Neutrophil (primary cell): ENCODE measurements at regions not wholly inside any gene's neighbourhood (a gene's known extent, or its start where the extent isn't known, plus 50 kb on each side); places are given as distances from the start of the nearest gene placed in this dataset.

ENCODE experiments used
- H3K27ac ChIP-seq: fragments of 200-600 bp; sonication (generic); 2 replicates; pipeline ENCODE4 v1.5.1; 2016; ENCODE audit warnings: mild to moderate bottlenecking, moderate library complexity
- H3K27me3 ChIP-seq: fragments of 200-600 bp; sonication (generic); 2 replicates; pipeline ENCODE4 v1.6.0; 2016; ENCODE audit warnings: mild to moderate bottlenecking
- H3K36me3 ChIP-seq: fragments of 200-600 bp; sonication (generic); 2 replicates; pipeline ENCODE4 v1.5.1; 2017
- H3K4me1 ChIP-seq, 2 experiments: fragments of 200-600 bp in 1 of 2; sonication (generic) in 1 of 2; 1 replicate in 1 of 2; 2 replicates in 1 of 2; pipeline versions ENCODE4 v1.5.1 to v1.6.1; 2013 to 2016; ENCODE audit warnings: low read depth in 1 of 2, low read length in 1 of 2, mild to moderate bottlenecking in 1 of 2, moderate library complexity in 1 of 2; ENCODE audit not compliant: control insufficient read depth in 1 of 2, insufficient read depth in 1 of 2
- H3K4me3 ChIP-seq, 2 experiments: fragments of 200-600 bp in 1 of 2; sonication (generic) in 1 of 2; 1 replicate in 1 of 2; 2 replicates in 1 of 2; pipeline ENCODE4 v1.5.1; 2013 to 2016; ENCODE audit warnings: low read depth in 1 of 2, low read length in 1 of 2, mild to moderate bottlenecking in 1 of 2, moderate library complexity in 1 of 2
- H3K9me3 ChIP-seq: fragments of 200-600 bp; sonication (generic); 2 replicates; pipeline ENCODE4 v1.5.1; 2016
- CTCF ChIP-seq: fragments of 200-600 bp; sonication (generic); IDR thresholded peaks from 2 replicates; pipeline ENCODE4 v1.5.1; 2016; ENCODE audit warnings: antibody characterized with exemption

GRCh38 chr11:80420374-80420773, 979.5 kb upstream of the TENM4 start:
- Histone ChIP-seq H3K4me1 (no peaks in the 10 kb centered on the region), H3K27me3 (no peaks in the 10 kb centered on the region), H3K9me3 (no peaks in the 10 kb centered on the region), H3K4me3 (no peak overlapping the region), H3K36me3 (no peaks in the 10 kb centered on the region), H3K27ac (no peak overlapping the region)
- no peak for TF ChIP-seq CTCF

DNA sequence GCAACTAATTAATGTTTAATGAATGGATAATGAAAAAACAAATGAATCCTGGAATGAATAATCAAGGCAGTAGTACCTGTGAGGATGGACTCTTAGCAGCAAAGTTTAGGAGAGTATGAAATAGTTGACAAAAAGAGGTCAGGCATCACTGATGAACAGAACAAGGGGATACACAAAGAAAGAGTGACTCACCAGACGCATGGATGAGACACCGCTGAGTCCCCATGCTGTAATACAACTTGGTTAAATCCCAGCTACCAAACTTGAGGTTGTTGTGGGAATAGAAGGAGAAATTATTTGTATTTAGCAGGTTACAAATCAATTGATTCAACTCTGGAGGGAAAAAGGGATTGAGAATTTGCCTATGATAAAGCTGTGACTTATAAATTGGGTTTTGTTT, 976.9 kb upstream of the TENM4 start:
- no peaks in the 10 kb centered on the region for H3K4me1 ChIP-seq
- H3K9me3 ChIP-seq, result no peaks in the 10 kb centered on the region
- no peaks in the 10 kb centered on the region for H3K36me3 ChIP-seq
- H3K27ac ChIP-seq, result no peak overlapping the region
- no peak overlapping the region for H3K4me3 ChIP-seq
- no peaks in the 10 kb centered on the region for H3K27me3 ChIP-seq
- TF ChIP-seq CTCF, result no peak

- H3K4me3 ChIP-seq, result no peak overlapping the region
- H3K27ac ChIP-seq, result no peak overlapping the region
- no peaks in the 10 kb centered on the region for H3K36me3 ChIP-seq
- no peaks in the 10 kb centered on the region for H3K27me3 ChIP-seq
- no peaks in the 10 kb centered on the region for H3K4me1 ChIP-seq
- H3K9me3 ChIP-seq, result no peaks in the 10 kb centered on the region
- no peak for TF ChIP-seq CTCF
These were observed 974.8 kb upstream of the TENM4 start for GRCh38 chr11:80415580-80415979.

DNA sequence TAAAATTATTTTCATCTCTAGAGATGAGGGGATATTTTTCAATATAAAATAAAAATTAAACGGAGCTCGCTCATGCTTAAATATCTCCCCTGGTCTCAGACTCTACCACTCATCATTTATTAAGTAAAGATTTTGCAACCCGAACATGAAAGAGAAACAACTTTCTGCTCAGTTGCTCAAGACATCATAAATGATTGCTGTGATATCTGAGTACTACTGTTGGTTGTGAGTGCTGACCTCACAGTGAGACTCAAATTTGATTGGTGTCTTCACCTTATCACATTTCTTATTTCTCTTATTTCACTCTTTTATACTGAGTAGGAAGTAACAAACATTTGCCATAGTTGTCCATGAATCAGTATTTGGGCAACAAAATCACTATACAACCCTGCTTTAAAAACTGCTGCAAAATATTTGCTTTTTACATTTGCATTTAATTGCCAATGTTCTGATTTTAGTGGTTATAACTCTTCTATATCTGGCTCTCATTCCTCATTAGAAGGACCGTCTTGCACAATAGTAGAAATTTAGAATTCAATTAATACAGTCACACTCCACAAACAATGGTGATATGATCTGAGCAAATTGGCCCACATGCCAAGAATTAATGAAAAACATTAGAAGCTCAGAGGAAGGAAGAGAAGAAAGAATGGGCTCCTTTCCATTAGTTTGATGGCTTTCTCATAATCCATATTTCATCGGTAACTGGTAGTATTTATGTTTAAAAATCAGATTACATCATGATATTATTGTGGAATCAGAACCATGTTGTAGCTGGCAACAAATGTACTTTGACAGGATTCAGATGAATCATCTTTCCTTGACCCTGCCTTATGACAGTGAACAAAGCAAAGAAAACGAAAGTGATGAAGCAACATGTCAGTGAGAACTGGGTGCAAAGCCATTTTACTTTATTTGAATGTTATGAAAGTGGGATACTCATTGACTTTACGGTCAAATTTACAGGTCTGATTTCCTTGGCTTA, 973.6 kb upstream of the TENM4 start:
- TF ChIP-seq CTCF, result no peak
- H3K4me3 ChIP-seq, result no peak overlapping the region
- H3K9me3 ChIP-seq, result no peaks in the 10 kb centered on the region
- H3K36me3 ChIP-seq, result no peaks in the 10 kb centered on the region
- no peaks in the 10 kb centered on the region for H3K4me1 ChIP-seq
- H3K27ac ChIP-seq, result no peak overlapping the region
- no peaks in the 10 kb centered on the region for H3K27me3 ChIP-seq

GRCh38 chr11:80412604-80413003, 971.8 kb upstream of the TENM4 start:
- TF ChIP-seq CTCF, result no peak
- Histone ChIP-seq H3K27ac (no peak overlapping the region), H3K4me3 (no peak overlapping the region), H3K27me3 (no peaks in the 10 kb centered on the region), H3K9me3 (no peaks in the 10 kb centered on the region), H3K36me3 (no peaks in the 10 kb centered on the region), H3K4me1 (no peaks in the 10 kb centered on the region)
